Cardiac septum (tissue), 1 donor: ENCODE measurements at regions not wholly inside any gene's neighbourhood (a gene's known extent, or its start where the extent isn't known, plus 50 kb on each side); places are given as distances from the start of the nearest gene placed in this dataset.

Source experiments
- DNase-seq: peaks from one replicate; pipeline ENCODE4 v3.0.0-alpha.2; 2020; ENCODE audit warnings: low spot score
- intact Hi-C: fragments of 100-400 bp; cut with DNase I; formaldehyde crosslinking; loops from one replicate; pipeline ENCODE4 v1.14.0; 2022
- donor health status: DM: no; HTN: no; CAD: no.

DNA sequence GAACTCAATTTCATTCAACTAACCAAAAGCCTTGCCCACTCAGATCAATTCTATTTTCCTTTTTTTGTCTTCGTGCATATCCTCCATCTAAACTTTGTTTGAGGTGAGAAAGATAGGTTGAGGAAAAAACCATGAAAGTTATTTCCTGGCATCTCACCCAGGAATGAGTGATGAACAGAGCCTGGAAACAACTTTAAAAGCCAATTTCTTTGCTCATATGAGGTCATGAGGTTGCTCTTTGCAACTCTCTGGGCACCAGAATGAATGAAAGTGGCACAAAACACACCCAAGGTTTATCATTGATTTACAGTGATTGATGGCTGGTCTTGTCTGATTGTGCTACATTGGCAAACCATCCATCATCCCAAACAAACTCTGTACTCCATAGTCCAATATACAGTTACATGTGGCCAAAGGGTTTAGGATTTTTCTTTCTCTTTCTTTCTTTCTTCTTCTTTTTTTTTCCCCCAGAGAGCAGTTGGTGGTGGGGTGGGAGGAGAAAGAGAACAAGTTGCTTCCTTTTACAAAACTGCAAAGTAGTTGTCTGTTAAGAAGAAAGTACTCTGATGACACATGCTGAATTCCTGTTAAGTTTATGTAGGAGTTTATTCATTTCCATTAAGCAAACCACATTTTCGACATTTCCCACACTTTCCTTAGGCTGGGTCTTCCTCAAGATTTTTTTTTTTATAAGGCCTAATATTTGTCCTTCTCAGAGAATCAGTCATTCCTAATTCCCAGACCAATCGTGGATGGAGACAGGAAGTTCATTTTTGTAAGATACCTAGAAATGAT is 575.9 kb upstream of the ZEB2 start:
- intact Hi-C loops, result loop anchor here (10.0 kb wide), 1 partner anchor 571 kb away; the partner anchor contains the start of gene ZEB2
- no peak for DNase-seq

DNA sequence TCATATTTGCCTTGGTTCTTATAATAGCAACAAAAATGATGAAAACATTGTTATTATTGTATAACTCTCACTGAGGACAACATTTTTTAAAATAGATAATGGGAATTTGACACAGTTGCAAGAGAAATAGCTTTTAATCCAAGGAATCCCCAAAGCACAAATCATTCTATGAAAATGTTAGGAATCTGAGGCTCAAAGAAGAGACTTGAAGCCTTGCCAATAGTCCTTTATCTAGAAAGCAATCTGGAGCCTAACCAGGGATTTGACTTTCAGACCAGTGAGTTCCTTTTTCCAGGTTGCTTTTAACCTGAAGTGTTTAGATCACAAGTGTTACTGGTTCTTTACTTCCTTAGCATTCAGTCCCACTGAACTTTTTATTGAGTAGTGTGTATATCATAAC is 574.5 kb upstream of the ZEB2 start:
- intact Hi-C loops, result loop anchor here (10.0 kb wide), 1 partner anchor 570 kb away; the partner anchor contains the start of gene ZEB2
- no peak for DNase-seq

DNA sequence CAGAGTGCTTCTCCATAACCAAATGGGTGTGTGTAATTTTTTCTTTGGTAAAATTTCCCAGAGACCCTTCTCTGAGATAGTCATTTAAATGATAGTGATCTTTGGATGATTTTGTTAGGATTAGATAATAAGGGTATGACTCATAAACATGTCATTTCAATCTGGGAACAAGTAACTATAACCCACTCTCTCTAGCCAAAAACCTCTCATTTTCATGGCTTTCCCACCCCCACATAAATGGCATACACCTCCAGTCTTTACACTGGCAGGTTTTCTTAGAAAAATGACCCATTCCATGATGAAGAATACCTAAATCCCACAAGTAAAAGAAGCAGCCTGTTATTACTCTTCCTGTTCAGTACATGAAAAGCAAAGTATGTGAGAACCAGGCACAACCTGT is 572.0 kb upstream of the ZEB2 start:
- no peak for DNase-seq

DNA sequence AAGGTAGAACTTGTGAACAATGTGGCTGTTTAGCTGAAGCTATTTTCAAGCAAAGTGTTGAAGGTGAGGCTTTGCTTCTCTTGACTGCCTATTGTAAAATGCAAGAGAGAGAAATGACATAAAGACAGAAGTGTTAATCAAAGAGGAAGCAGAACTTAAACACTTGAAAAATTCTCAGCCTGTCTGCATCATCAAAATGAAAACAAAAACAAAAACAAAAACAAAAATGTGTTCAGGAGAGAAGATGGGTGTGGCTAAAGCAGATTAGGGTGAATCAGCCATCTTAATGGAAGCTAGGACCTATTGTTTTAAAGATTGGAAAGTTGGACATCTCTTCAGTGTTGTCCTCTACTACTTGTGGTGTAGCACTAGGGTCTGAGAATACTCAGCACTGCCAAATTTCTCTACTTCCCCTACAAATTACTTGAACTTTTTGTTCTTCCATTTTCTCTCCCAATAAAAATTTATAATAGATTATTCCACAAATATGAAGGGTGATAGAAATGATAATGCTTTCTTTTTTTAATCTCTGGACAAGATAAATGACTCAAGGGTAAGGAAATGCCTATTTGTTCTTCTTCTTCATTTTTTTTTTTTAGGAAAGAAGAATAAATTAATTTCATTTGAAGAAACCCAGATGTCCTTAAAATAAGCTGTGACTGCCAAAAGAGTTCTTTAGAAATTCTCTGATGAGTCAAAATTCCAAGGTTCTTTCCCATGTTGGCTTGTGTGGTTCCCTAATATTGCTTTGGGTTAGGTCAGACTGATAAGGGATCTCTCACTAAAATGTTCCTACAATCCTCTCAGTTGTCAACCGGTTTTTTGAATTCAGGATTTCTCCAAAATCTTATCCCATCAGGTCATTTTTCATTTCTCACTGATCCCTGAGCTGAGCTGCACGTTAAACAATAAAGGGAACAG is 571.2 kb upstream of the ZEB2 start:
- no peak for DNase-seq
- intact Hi-C loops, result loop anchor here (10.0 kb wide), 1 partner anchor 566 kb away; the partner anchor contains the start of gene ZEB2

More for the DNA sequence above, 572.0 kb upstream of the ZEB2 start:
- intact Hi-C loops, result loop anchor here (10.0 kb wide), 1 partner anchor 567 kb away; the partner anchor contains the start of gene ZEB2

DNA sequence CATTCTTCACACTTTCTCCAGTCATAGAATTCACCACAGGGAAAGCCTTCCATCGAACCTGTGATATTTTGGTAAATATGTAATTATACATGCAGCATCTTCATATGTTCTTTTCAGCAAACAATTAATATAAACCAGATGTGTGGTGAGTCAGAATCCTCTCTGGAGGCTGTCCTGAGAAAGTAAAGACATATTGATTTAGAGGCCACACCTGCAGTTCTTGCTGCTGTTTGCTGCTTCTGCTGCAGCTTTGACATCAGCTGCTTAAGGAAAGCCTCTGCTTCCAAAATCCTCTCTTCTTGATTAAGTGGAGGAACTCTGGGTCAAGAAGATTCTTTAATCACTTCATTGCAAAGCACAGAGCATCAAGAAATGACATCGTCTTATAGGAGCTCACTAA is 568.8 kb upstream of the ZEB2 start:
- intact Hi-C loops, result loop anchor here (10.0 kb wide), 1 partner anchor 154 kb away; no protein-coding TSS in a partner anchor

GRCh38 chr2:145086910-145087309 is 567.0 kb upstream of the ZEB2 start:
- DNase-seq, result no peak

More for the DNA sequence above, 568.8 kb upstream of the ZEB2 start:
- no peak for DNase-seq

DNA sequence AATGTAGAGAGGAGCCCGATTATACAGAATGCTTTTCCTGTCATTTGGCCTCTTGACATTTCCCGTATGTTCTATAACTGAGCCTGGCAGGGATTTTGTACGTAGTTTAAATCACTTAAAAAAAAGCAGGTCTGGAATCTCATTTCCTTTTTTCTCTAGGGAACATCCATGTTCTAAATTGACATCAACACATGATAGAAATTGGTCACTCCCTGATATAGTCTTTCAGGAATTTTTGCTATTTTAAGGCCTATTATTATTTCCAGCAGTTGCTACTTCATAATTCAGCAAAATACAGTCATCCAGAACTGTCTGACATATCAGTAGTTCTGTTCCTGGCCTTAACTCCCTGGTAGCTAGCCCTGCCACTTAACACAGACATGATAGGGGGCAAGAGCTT is 565.7 kb upstream of the ZEB2 start:
- no peak for DNase-seq
- intact Hi-C loops, result loop anchor here (10.0 kb wide), 1 partner anchor 151 kb away; no protein-coding TSS in a partner anchor

More at GRCh38 chr2:145086910-145087309, 567.0 kb upstream of the ZEB2 start:
- intact Hi-C loops, result loop anchor here (10.0 kb wide), 1 partner anchor 152 kb away; no protein-coding TSS in a partner anchor

DNA sequence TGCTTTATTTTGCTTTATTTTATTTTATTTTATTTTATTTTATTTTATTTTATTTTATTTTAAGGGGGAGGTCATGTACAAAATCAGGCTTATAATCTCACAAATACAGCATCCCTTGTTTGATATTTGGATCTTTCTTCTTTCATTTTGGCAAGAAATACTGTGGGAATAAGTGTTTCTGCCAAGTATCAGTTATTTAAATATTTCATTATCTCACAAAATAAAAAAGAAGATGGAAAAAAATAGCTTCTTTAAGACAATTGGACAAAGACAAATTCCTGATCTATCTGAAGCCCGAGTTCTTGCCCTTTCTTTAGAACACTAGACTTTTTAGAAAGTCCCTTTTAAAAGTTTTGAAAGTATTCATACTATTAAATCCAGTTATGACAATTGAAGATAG is 560.5 kb upstream of the ZEB2 start:
- intact Hi-C loops, result loop anchor here (10.0 kb wide), 1 partner anchor 146 kb away; no protein-coding TSS in a partner anchor

GRCh38 chr2:145079641-145080040 is 559.7 kb upstream of the ZEB2 start:
- intact Hi-C loops, result loop anchor here (10.0 kb wide), 1 partner anchor 145 kb away; no protein-coding TSS in a partner anchor
- DNase-seq, result no peak

More for the DNA sequence above, 560.5 kb upstream of the ZEB2 start:
- DNase-seq, result no peak

DNA sequence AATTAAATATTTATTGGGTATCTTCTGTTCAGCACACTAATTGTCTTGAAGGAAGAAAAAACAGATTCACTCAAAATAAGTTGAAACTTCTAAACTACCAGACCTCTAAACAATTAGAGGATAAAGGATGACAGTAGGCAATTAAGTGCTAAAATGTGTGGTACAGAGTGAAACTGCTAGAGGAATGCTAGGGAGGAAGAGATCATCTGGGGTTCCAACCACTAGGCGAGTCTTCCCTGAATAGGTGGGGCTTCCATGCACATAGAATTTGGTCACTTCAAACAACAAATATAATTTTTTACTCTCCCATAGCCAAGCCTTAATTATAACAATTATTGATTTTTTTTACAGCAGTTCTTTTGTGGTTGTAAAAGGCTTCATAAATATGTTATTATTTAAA is 559.0 kb upstream of the ZEB2 start:
- DNase-seq, result no peak
- intact Hi-C loops, result no loop called here

- no peak for DNase-seq
These were observed 556.2 kb upstream of the ZEB2 start for GRCh38 chr2:145076085-145076484.

DNA sequence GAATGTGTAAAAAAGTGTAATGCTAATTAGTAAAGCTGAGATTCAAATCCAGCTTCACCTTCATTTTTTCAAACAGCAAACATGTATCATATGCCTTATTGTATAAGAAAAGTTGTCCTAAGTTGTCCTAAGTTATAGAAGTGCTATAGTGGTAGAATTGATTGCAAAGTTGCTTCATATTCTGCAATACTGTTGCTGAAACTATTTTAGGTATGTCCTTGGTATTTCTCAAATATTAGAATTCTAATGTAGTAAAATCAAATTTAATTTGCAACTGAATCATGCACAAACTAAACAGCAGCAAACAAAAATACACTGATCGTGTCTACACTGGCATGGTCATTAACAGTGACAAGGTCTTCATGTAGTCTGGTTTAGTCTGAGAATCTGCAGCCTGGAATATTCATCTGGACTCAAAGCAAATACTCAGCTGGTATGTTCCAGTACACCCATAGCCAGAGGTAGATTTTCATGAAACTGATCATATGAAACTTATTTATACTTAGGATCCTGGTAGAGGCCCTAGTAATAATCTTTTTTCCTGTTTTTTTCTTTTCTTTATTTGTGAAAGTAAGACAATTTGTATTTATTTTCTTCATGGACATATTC is 555.6 kb upstream of the ZEB2 start:
- no peak for DNase-seq
- intact Hi-C loops, result no loop called here

More at GRCh38 chr2:145076085-145076484, 556.2 kb upstream of the ZEB2 start:
- intact Hi-C loops, result no loop called here

DNA sequence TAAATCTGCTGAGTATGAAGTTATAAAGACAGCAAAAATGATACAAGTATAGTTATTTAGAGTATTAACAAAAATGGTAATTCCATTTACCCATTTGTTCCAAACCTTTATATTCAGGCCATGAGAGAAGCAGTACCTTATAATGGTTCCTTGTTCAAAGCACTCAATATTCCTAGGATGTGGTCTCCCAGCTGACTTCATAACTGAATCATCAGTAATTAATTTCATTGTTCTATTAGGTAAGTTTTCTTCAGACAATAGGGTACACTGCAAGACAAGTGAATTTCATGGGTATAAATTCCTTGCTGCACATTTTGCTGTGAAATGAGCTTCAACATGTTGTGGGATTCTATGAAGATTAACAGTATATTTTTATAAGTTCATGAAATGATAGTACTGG is 550.8 kb upstream of the ZEB2 start:
- no peak for DNase-seq
- intact Hi-C loops, result no loop called here

GRCh38 chr2:145068509-145068908 is 548.6 kb upstream of the ZEB2 start:
- intact Hi-C loops, result loop anchor here (5.0 kb wide), 1 partner anchor 61 kb away; no protein-coding TSS in a partner anchor

GRCh38 chr2:145067549-145068030 is 547.7 kb upstream of the ZEB2 start:
- intact Hi-C loops, result loop anchor here (5.0 kb wide), 1 partner anchor 60 kb away; no protein-coding TSS in a partner anchor
- DNase-seq, result no peak

More at GRCh38 chr2:145068509-145068908, 548.6 kb upstream of the ZEB2 start:
- DNase-seq, result no peak

GRCh38 chr2:145066856-145067548 is 547.1 kb upstream of the ZEB2 start:
- intact Hi-C loops, result loop anchor here (5.0 kb wide), 1 partner anchor 60 kb away; no protein-coding TSS in a partner anchor
- DNase-seq, result no peak

DNA sequence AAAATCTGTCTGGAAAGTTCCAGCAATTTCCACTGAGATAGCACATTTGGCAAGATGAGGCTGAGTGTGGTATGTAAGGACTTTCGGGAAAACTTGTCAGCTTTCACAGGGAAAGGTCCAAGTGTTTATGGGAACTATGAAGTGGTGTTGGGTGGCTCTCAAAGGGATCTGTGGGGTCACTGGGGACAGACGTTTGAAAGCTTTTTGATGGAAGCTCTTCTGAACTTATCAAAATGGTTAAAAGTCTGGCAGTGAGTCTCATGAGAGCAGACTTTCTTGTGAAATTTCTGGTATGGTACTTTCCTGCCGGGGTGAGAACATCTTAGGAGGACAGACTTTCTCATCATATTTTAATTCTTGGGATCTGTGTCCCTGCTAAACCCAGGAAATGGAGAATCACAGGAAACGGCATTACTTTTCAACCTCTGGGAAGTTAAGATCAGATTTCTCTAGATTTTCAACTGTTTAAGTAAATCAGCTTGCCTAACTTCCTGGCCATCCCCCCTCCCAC is 546.3 kb upstream of the ZEB2 start:
- intact Hi-C loops, result loop anchor here (5.0 kb wide), 1 partner anchor 59 kb away; no protein-coding TSS in a partner anchor
- DNase-seq, result no peak

DNA sequence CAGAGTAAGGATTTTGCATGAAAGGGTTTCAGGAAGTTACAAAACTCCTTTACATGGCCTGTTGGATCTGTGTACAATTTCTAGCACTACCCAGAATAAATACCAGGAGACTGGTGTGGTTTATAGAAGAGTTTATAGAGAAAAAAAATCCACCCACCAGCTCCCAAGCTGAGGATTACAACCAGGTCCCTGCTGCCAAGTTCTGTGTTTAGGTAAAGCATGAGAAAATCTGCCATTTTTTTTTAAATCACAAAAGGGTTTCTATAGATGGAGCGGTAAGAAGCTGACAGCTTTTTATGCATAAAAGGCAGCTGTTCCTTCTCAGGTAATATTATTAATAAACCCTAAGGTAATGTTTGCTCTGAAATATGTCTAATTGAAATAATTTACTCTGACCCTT is 545.4 kb upstream of the ZEB2 start:
- no peak for DNase-seq
- intact Hi-C loops, result loop anchor here (5.0 kb wide), 1 partner anchor 58 kb away; no protein-coding TSS in a partner anchor
